IMR-90 (cell line): ENCODE measurements at regions not wholly inside any gene's neighbourhood (a gene's known extent, or its start where the extent isn't known, plus 50 kb on each side); places are given as distances from the start of the nearest gene placed in this dataset.

Experiments used
- BHLHE40 ChIP-seq: fragments of 150-350 bp; IDR thresholded peaks from 2 replicates; pipeline ENCODE4 v1.6.1; 2016; ENCODE audit warnings: mild to moderate bottlenecking, low read depth, low read length
- CEBPB ChIP-seq: IDR thresholded peaks from 2 replicates; pipeline ENCODE4 v1.6.1; 2012; ENCODE audit warnings: low read depth, low read length, improper control_type of control experiment
- CTCF ChIP-seq: conservative IDR thresholded peaks from 2 replicates; pipeline ENCODE4 v1.5.1; 2012; ENCODE audit warnings: mild to moderate bottlenecking, low read depth, low read length, improper control_type of control experiment
- FOS ChIP-seq: fragments of 150-350 bp; IDR thresholded peaks from 2 replicates; pipeline ENCODE4 v1.6.1; 2016; ENCODE audit warnings: low read depth, low read length
- MAFK ChIP-seq: IDR thresholded peaks from 2 replicates; pipeline ENCODE4 v1.6.1; 2012; ENCODE audit warnings: low read depth, low read length, improper control_type of control experiment
- MXI1 ChIP-seq: IDR thresholded peaks from 2 replicates; pipeline ENCODE4 v1.6.1; 2012; ENCODE audit warnings: low read depth, mild to moderate bottlenecking, low read length, moderate library complexity, borderline replicate concordance
- NFE2L2 ChIP-seq: fragments of 150-350 bp; IDR thresholded peaks from 2 replicates; pipeline ENCODE4 v1.6.1; 2016; ENCODE audit warnings: low read depth, mild to moderate bottlenecking, low read length
- POLR2A ChIP-seq: IDR thresholded peaks from 2 replicates; pipeline ENCODE4 v1.6.1; 2012; ENCODE audit warnings: mild to moderate bottlenecking, low read depth, low read length
- RAD21 ChIP-seq: IDR thresholded peaks from 2 replicates; pipeline ENCODE4 v1.6.1; 2012; ENCODE audit warnings: low read length, improper control_type of control experiment
- RCOR1 ChIP-seq: IDR thresholded peaks from 2 replicates; pipeline ENCODE4 v1.6.1; 2012; ENCODE audit warnings: mild to moderate bottlenecking, low read length, improper control_type of control experiment; ENCODE audit not compliant: insufficient replicate concordance
- RFX5 ChIP-seq: IDR thresholded peaks from 2 replicates; pipeline ENCODE4 v1.8.0; 2012; ENCODE audit warnings: low read depth, mild to moderate bottlenecking, low read length, moderate library complexity
- SMC3 ChIP-seq: fragments of 150-350 bp; IDR thresholded peaks from 2 replicates; pipeline ENCODE4 v1.6.1; 2016; ENCODE audit warnings: low read depth, mild to moderate bottlenecking, antibody characterized with exemption, low read length, moderate library complexity
- USF2 ChIP-seq: fragments of 150-350 bp; IDR thresholded peaks from 2 replicates; pipeline ENCODE4 v1.6.1; 2017; ENCODE audit warnings: mild to moderate bottlenecking, antibody characterized with exemption, low read length, low read depth

- TF ChIP-seq CTCF = no peak
- no peak for TF ChIP-seq RAD21
- TF ChIP-seq RFX5 = no peak
- TF ChIP-seq MAFK = no peak
- TF ChIP-seq MXI1 = no peak
- TF ChIP-seq SMC3 = no peak
- TF ChIP-seq POLR2A = no peak
- TF ChIP-seq BHLHE40 = no peak
- no peak for TF ChIP-seq FOS
- TF ChIP-seq CEBPB = no peak
- TF ChIP-seq NFE2L2 = no peak
- TF ChIP-seq RCOR1 = no peak
- no peak for TF ChIP-seq USF2
Measured at GRCh38 chr9:87245271-87245670, 252.4 kb upstream of the DAPK1 start.
